HEK293 (cell line): ENCODE measurements at regions not wholly inside any gene's neighbourhood (a gene's known extent, or its start where the extent isn't known, plus 50 kb on each side); places are given as distances from the start of the nearest gene placed in this dataset.

Experiments used
- CTCF ChIA-PET: fragments of 350-600 bp; formaldehyde crosslinking; extraction: SDS; loops from one replicate; lab custom pipeline; 2021; ENCODE audit warnings: antibody characterized with exemption; lab: Yijun Ruan, JAX
- POLR2A ChIA-PET: fragments of 300-600 bp; formaldehyde crosslinking; extraction: SDS; loops from one replicate; lab custom pipeline; 2020; ENCODE audit warnings: antibody characterized with exemption, inconsistent platforms; lab: Yijun Ruan, JAX
- H3K27ac ChIP-seq: fragments of 200-500 bp; sonication (Bioruptor generic); 2 replicates; pipeline ENCODE4 v1.5.1; 2014; ENCODE audit warnings: low read depth, low read length, control low read depth, inconsistent platforms; ENCODE audit errors: extremely low read depth
- H3K36me3 ChIP-seq, 2 experiments: fragments of 200-500 bp in 1 of 2; sonication (Bioruptor generic) in 1 of 2; 1 replicate in 1 of 2; 2 replicates in 1 of 2; pipeline ENCODE4 v1.5.1; 2014 to 2017; ENCODE audit warnings: inconsistent platforms in 2 of 2, low read length in 2 of 2; ENCODE audit not compliant: control insufficient read depth in 2 of 2, insufficient read depth in 1 of 2
- H3K4me1 ChIP-seq: fragments of 200-500 bp; sonication (Bioruptor generic); 2 replicates; pipeline ENCODE4 v1.5.1; 2014; ENCODE audit warnings: mild to moderate bottlenecking, low read length, inconsistent platforms; ENCODE audit not compliant: control insufficient read depth, insufficient read depth
- H3K4me3 ChIP-seq: 2 replicates; pipeline ENCODE4 v1.5.1; 2011; ENCODE audit warnings: low read depth, mild to moderate bottlenecking, control low read depth, low read length, moderate library complexity
- H3K9me3 ChIP-seq: fragments of 200-500 bp; sonication (Bioruptor generic); 2 replicates; pipeline ENCODE4 v1.5.1; 2014; ENCODE audit warnings: low read depth, low read length, inconsistent platforms; ENCODE audit not compliant: control insufficient read depth, insufficient read depth
- EGR2 ChIP-seq: fragments of 450-650 bp; formaldehyde crosslinking; IDR thresholded peaks from 2 replicates; pipeline ENCODE4 v1.5.1; 2016; ENCODE audit warnings: low read depth, missing biosample characterization, missing genetic modification characterization
- FEZF1 ChIP-seq: fragments of 450-650 bp; formaldehyde crosslinking; IDR thresholded peaks from 2 replicates; pipeline ENCODE4 v1.5.1; 2016; ENCODE audit warnings: missing biosample characterization, missing genetic modification characterization
- HOXC10 ChIP-seq: sonication (generic); formaldehyde crosslinking; IDR thresholded peaks from 2 replicates; pipeline ENCODE4 v1.8.1; 2023; ENCODE audit warnings: mild to moderate bottlenecking, missing genetic modification reagents
- KLF10 ChIP-seq: fragments of 450-650 bp; IDR thresholded peaks from 2 replicates; pipeline ENCODE4 v1.5.1; 2018; ENCODE audit warnings: missing biosample characterization, mild to moderate bottlenecking, missing genetic modification characterization
- MYNN ChIP-seq: fragments of 450-650 bp; formaldehyde crosslinking; IDR thresholded peaks from 2 replicates; pipeline ENCODE4 v1.5.1; 2016; ENCODE audit warnings: missing biosample characterization, missing genetic modification characterization, borderline replicate concordance
- REPIN1 ChIP-seq: fragments of 450-650 bp; formaldehyde crosslinking; IDR thresholded peaks from 2 replicates; pipeline ENCODE4 v1.5.1; 2017; ENCODE audit warnings: missing biosample characterization, missing genetic modification characterization, low read depth
- SCRT2 ChIP-seq: fragments of 450-650 bp; formaldehyde crosslinking; IDR thresholded peaks from 2 replicates; pipeline ENCODE4 v1.5.1; 2016; ENCODE audit warnings: missing biosample characterization, missing genetic modification characterization
- SETDB1 ChIP-seq: IDR thresholded peaks from one replicate; pipeline ENCODE4 v1.6.1; 2017; ENCODE audit warnings: mild to moderate bottlenecking, low read length, moderate library complexity, mixed read lengths; ENCODE audit not compliant: insufficient read length
- TCF7L2 ChIP-seq: IDR thresholded peaks from 2 replicates; pipeline ENCODE4 v1.6.1; 2011; ENCODE audit warnings: low read depth, mild to moderate bottlenecking, inconsistent platforms, low read length, moderate library complexity, borderline replicate concordance
- ZBTB7A ChIP-seq: fragments of 450-650 bp; formaldehyde crosslinking; IDR thresholded peaks from 2 replicates; pipeline ENCODE4 v1.5.1; 2016; ENCODE audit warnings: low read depth, missing biosample characterization, missing genetic modification characterization
- ZNF19 ChIP-seq: fragments of 450-650 bp; formaldehyde crosslinking; IDR thresholded peaks from 2 replicates; pipeline ENCODE4; 2016; ENCODE audit warnings: missing biosample characterization, missing genetic modification characterization, low read depth
- ZNF223 ChIP-seq: fragments of 450-650 bp; formaldehyde crosslinking; IDR thresholded peaks from 2 replicates; pipeline ENCODE4 v1.5.1; 2016; ENCODE audit warnings: missing biosample characterization, missing genetic modification characterization
- ZNF24 ChIP-seq: fragments of 450-650 bp; formaldehyde crosslinking; IDR thresholded peaks from 2 replicates; pipeline ENCODE4 v1.5.1; 2016; ENCODE audit warnings: missing biosample characterization, missing genetic modification characterization
- ZNF266 ChIP-seq: fragments of 450-650 bp; formaldehyde crosslinking; IDR thresholded peaks from 2 replicates; pipeline ENCODE4 v1.5.1; 2016; ENCODE audit warnings: missing biosample characterization, missing genetic modification characterization, low read depth
- ZNF311 ChIP-seq: fragments of 450-650 bp; formaldehyde crosslinking; IDR thresholded peaks from 2 replicates; pipeline ENCODE4 v1.5.1; 2017; ENCODE audit warnings: missing biosample characterization, missing genetic modification characterization, borderline replicate concordance
- ZNF391 ChIP-seq: fragments of 450-650 bp; formaldehyde crosslinking; IDR thresholded peaks from 2 replicates; pipeline ENCODE4 v1.5.1; 2016; ENCODE audit warnings: low read depth, missing biosample characterization, missing genetic modification characterization, borderline replicate concordance
- ZNF423 ChIP-seq: fragments of 450-650 bp; formaldehyde crosslinking; IDR thresholded peaks from 2 replicates; pipeline ENCODE4 v1.5.1; 2016; ENCODE audit warnings: missing biosample characterization, missing genetic modification characterization
- ZNF549 ChIP-seq: fragments of 450-650 bp; IDR thresholded peaks from 2 replicates; pipeline ENCODE4 v1.5.1; 2018; ENCODE audit warnings: missing biosample characterization, missing genetic modification characterization, mild to moderate bottlenecking, inconsistent platforms, moderate library complexity
- ZNF596 ChIP-seq: fragments of 450-650 bp; IDR thresholded peaks from 2 replicates; pipeline ENCODE4 v1.5.0; 2018; ENCODE audit warnings: missing biosample characterization, mild to moderate bottlenecking, missing genetic modification characterization, moderate library complexity
- ZNF621 ChIP-seq: fragments of 450-650 bp; formaldehyde crosslinking; IDR thresholded peaks from 2 replicates; pipeline ENCODE4 v1.5.1; 2017; ENCODE audit warnings: missing biosample characterization, missing genetic modification characterization
- ZNF624 ChIP-seq: fragments of 450-650 bp; formaldehyde crosslinking; IDR thresholded peaks from 2 replicates; pipeline ENCODE4 v1.5.1; 2017; ENCODE audit warnings: missing biosample characterization, missing genetic modification characterization
- ZNF629 ChIP-seq: fragments of 450-650 bp; formaldehyde crosslinking; IDR thresholded peaks from 2 replicates; pipeline ENCODE4 v1.5.1; 2017; ENCODE audit warnings: missing biosample characterization, missing genetic modification characterization
- ZNF707 ChIP-seq: fragments of 450-650 bp; formaldehyde crosslinking; IDR thresholded peaks from 2 replicates; pipeline ENCODE4 v1.5.1; 2016; ENCODE audit warnings: missing biosample characterization, missing genetic modification characterization
- ZNF777 ChIP-seq: fragments of 450-650 bp; formaldehyde crosslinking; IDR thresholded peaks from 2 replicates; pipeline ENCODE4 v1.5.1; 2017; ENCODE audit warnings: missing biosample characterization, missing genetic modification characterization, borderline replicate concordance
- ZNF791 ChIP-seq: fragments of 450-650 bp; formaldehyde crosslinking; IDR thresholded peaks from 2 replicates; pipeline ENCODE4 v1.5.1; 2016; ENCODE audit warnings: missing biosample characterization, missing genetic modification characterization
- TF ChIP-seq, protein P1 (sequence below): fragments of 450-650 bp; formaldehyde crosslinking; IDR thresholded peaks from 2 replicates; pipeline ENCODE4 v1.5.1; 2016; ENCODE audit warnings: missing biosample characterization, missing genetic modification characterization
- TF ChIP-seq, protein P2 (sequence below): fragments of 450-650 bp; formaldehyde crosslinking; IDR thresholded peaks from 2 replicates; pipeline ENCODE4 v1.5.0; 2017; ENCODE audit warnings: missing biosample characterization, missing genetic modification characterization, borderline replicate concordance
- TF ChIP-seq, protein P3 (sequence below): fragments of 450-650 bp; formaldehyde crosslinking; IDR thresholded peaks from 2 replicates; pipeline ENCODE4 v1.5.1; 2016; ENCODE audit warnings: missing biosample characterization, missing genetic modification characterization

DNA sequence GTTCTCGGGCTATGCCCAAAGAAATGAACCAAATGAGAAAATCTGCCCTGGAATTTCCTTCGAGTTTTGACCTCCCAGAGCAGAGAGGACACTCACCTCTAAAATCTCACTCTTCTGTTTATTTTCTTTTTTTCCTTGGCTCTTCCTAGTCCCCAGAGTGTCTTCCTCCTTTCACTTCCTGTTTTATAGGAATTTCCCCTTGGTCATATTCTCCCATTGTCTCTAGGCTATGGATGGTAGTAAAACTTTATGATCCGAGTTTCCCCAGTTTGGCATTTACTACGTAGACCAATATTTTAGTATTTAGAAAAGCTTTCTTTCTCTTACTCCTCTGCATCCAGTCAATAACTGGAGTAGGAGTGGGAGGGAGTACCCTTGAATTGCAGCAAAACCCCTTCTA lies 354.5 kb upstream of the ZNF608 start:
- H3K27ac ChIP-seq, result no peak overlapping the region
- no peaks in the 10 kb centered on the region for H3K4me1 ChIP-seq
- no peaks in the 10 kb centered on the region for H3K9me3 ChIP-seq
- no peak overlapping the region for H3K4me3 ChIP-seq
- CTCF ChIA-PET, result no interaction called here
- POLR2A ChIA-PET, result no interaction called here
- TF ChIP-seq ZNF391 (tag by site-specific recombination), result no peak
- TF ChIP-seq, protein P1, sequence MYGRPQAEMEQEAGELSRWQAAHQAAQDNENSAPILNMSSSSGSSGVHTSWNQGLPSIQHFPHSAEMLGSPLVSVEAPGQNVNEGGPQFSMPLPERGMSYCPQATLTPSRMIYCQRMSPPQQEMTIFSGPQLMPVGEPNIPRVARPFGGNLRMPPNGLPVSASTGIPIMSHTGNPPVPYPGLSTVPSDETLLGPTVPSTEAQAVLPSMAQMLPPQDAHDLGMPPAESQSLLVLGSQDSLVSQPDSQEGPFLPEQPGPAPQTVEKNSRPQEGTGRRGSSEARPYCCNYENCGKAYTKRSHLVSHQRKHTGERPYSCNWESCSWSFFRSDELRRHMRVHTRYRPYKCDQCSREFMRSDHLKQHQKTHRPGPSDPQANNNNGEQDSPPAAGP (tag by site-specific recombination), result no peak
- TF ChIP-seq ZNF624 (tag by site-specific recombination), result no peak
- TF ChIP-seq, protein P2, sequence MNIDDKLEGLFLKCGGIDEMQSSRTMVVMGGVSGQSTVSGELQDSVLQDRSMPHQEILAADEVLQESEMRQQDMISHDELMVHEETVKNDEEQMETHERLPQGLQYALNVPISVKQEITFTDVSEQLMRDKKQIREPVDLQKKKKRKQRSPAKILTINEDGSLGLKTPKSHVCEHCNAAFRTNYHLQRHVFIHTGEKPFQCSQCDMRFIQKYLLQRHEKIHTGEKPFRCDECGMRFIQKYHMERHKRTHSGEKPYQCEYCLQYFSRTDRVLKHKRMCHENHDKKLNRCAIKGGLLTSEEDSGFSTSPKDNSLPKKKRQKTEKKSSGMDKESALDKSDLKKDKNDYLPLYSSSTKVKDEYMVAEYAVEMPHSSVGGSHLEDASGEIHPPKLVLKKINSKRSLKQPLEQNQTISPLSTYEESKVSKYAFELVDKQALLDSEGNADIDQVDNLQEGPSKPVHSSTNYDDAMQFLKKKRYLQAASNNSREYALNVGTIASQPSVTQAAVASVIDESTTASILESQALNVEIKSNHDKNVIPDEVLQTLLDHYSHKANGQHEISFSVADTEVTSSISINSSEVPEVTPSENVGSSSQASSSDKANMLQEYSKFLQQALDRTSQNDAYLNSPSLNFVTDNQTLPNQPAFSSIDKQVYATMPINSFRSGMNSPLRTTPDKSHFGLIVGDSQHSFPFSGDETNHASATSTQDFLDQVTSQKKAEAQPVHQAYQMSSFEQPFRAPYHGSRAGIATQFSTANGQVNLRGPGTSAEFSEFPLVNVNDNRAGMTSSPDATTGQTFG, result no peak
- TF ChIP-seq ZNF629 (tag by site-specific recombination), result no peak
- no peak for TF ChIP-seq MYNN (tag by site-specific recombination)
- TF ChIP-seq ZNF423 (tag by site-specific recombination), result no peak
- TF ChIP-seq EGR2 (tag by site-specific recombination), result no peak
- TF ChIP-seq ZNF549, result no peak
- no peak for TF ChIP-seq ZNF311
- TF ChIP-seq ZNF19 (tag by site-specific recombination), result no peak
- H3K36me3 ChIP-seq, result no peaks in the 10 kb centered on the region

DNA sequence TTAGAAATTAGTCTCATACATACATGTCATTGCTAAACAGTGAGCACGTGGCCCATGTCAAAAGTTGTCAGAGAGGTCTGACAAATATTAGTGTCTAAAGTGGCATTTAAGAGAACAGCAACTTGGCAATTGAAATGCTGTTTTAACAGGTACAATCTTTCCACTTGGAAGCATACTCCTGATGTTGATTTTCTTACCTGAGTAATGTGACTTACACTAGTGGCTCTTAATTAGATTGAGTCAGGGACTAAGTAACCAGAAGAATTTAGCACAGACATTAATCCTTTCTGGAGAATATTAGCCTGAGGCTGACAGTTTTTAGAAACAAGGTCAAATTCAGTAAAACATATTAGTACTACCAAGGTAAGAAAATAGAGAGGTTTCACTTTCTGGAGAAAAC lies 357.0 kb upstream of the ZNF608 start:
- CTCF ChIA-PET, result no interaction called here
- H3K27ac ChIP-seq, result no peak overlapping the region
- no peaks in the 10 kb centered on the region for H3K36me3 ChIP-seq
- POLR2A ChIA-PET, result no interaction called here
- H3K9me3 ChIP-seq, result no peaks in the 10 kb centered on the region
- TF ChIP-seq HOXC10 (no peak), SCRT2 (no peak), ZNF596 (tag by site-specific recombination) (no peak), KLF10 (tag by site-specific recombination) (no peak)
- TF ChIP-seq, protein P3, sequence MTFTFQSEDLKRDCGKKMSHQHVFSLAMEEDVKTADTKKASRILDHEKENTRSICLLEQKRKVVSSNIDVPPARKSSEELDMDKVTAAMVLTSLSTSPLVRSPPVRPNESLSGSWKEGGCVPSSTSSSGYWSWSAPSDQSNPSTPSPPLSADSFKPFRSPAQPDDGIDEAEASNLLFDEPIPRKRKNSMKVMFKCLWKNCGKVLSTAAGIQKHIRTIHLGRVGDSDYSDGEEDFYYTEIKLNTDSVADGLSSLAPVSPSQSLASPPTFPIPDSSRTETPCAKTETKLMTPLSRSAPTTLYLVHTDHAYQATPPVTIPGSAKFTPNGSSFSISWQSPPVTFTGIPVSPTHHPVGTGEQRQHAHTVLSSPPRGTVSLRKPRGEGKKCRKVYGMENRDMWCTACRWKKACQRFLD (tag by site-specific recombination), result no peak
- TF ChIP-seq, all 188 proteins: peak for 0
- Histone ChIP-seq H3K4me1 (no peaks in the 10 kb centered on the region), H3K4me3 (no peak overlapping the region)

DNA sequence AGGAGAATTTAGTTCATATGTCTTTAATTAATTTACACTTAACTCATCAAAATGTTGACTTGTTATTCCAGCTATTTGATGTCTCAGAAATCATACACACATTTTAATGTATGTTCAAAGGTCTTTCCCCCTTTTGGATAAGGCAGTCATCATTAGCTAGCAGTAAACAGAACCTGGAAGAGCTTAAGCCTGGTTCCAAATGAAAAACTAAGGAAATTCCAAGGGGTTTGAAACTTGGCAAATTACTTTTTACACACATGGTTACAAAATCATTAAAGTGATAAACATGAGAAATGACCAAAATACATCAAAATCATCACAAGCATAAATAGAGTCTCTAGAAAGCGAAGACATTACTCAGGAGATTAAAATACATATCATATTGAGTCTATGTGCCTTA lies 359.8 kb upstream of the ZNF608 start:
- POLR2A ChIA-PET, result no interaction called here
- Histone ChIP-seq H3K27ac (no peak overlapping the region), H3K4me3 (no peak overlapping the region), H3K4me1 (peaks cover 6% of the 10 kb centered on the region; the same call in 1 of the 2 replicates), H3K9me3 (no peaks in the 10 kb centered on the region), H3K36me3 (no peaks in the 10 kb centered on the region)
- CTCF ChIA-PET, result interaction anchor here (0.6 to 0.7 kb wide), 2 partner anchors 11 to 82 kb away, joined by 3 to 4 read pairs; no protein-coding TSS in a partner anchor
- TF ChIP-seq ZNF707 (tag by site-specific recombination) (no peak), ZNF791 (tag by site-specific recombination) (no peak), ZNF777 (tag by site-specific recombination) (no peak), ZNF391 (tag by site-specific recombination) (no peak), ZNF266 (tag by site-specific recombination) (no peak), ZNF223 (tag by site-specific recombination) (no peak), FEZF1 (tag by site-specific recombination) (no peak), ZBTB7A (tag by site-specific recombination) (no peak), SETDB1 (no peak), ZNF24 (tag by site-specific recombination) (no peak), REPIN1 (tag by site-specific recombination) (no peak), ZNF621 (tag by site-specific recombination) (no peak), TCF7L2 (no peak)
